GM12878 (cell line): ENCODE measurements at regions not wholly inside any gene's neighbourhood (a gene's known extent, or its start where the extent isn't known, plus 50 kb on each side); places are given as distances from the start of the nearest gene placed in this dataset.

ENCODE experiments used
- CHD2 ChIP-seq: IDR thresholded peaks from 2 replicates; pipeline ENCODE4 v1.6.1; 2011; ENCODE audit warnings: low read depth, low read length, improper control_type of control experiment, borderline replicate concordance
- CHD4 ChIP-seq: fragments of 200-600 bp; sonication (generic); IDR thresholded peaks from 2 replicates; pipeline ENCODE4 v1.6.1; 2016; ENCODE audit warnings: mild to moderate bottlenecking
- CTCF ChIP-seq, 3 experiments: IDR thresholded peaks in 2 of 3; conservative IDR thresholded peaks in 1 of 3; 2 replicates each; pipeline ENCODE4 v1.5.1; 2011; ENCODE audit warnings: low read depth in 3 of 3, low read length in 3 of 3, mild to moderate bottlenecking in 3 of 3, control low read depth in 2 of 3, moderate library complexity in 2 of 3, inconsistent platforms in 1 of 3, mixed read lengths in 1 of 3; ENCODE audit not compliant: control insufficient read depth in 2 of 3, insufficient read depth in 1 of 3; ENCODE audit errors: extremely low read depth in 1 of 3
- LARP7 ChIP-seq: fragments of 450-650 bp; IDR thresholded peaks from 2 replicates; pipeline ENCODE4 v1.6.1; 2017; ENCODE audit warnings: mild to moderate bottlenecking
- MAX ChIP-seq: IDR thresholded peaks from 2 replicates; pipeline ENCODE4 v1.6.1; 2012; ENCODE audit warnings: low read depth, low read length, improper control_type of control experiment
- POLR2A ChIP-seq: IDR thresholded peaks from 2 replicates; pipeline ENCODE4 v1.6.1; 2011; ENCODE audit warnings: low read depth, mild to moderate bottlenecking, low read length
- POLR2AphosphoS5 ChIP-seq: IDR thresholded peaks from 2 replicates; pipeline ENCODE4 v1.6.1; 2011; ENCODE audit warnings: mild to moderate bottlenecking, low read length, inconsistent platforms
- TAF1 ChIP-seq: IDR thresholded peaks from 2 replicates; pipeline ENCODE4 v1.6.1; 2011; ENCODE audit warnings: mild to moderate bottlenecking, low read depth, low read length, borderline replicate concordance

DNA sequence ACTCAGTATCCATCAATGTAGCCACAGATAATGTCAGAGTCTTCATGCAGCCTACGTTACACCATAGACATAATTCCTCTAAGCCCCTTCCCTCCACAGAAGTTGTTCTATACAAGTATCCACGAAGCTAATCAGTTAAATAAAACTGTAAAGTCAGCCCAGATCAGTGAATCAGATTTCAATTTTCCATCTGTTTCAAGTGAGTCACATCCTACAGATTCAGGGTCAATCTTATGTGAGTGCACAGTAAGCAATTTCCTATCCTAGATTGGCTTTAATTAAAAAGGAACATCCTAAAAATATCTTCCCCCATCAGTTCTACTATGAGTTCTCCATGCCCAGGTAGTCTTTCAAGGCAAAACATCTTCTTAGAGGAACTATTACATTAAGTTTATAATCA lies 402.5 kb downstream of the EFNA5 start:
- TF ChIP-seq POLR2AphosphoS5 (no peak), POLR2A (no peak), CTCF (IDR thresholded peaks at IDR 0.05 in 2 of 3, conservative IDR thresholded peaks at IDR 0.05 in 1 of 3; ENCODE audit: control insufficient read depth in 2 of 3, extremely low read depth in 1 of 3, insufficient read depth in 1 of 3, low read depth in 3 of 3, low read length in 3 of 3) (no peak), MAX (no peak), TAF1 (no peak), CHD2 (no peak), LARP7 (no peak), CHD4 (no peak)
